ENCODE measurements at regions not wholly inside any gene's neighbourhood (a gene's known extent, or its start where the extent isn't known, plus 50 kb on each side); places are given as distances from the start of the nearest gene placed in this dataset.
"Not testable (repeated sequence)": the region's sequence is repeated elsewhere in the genome, so short reads cannot be mapped to it uniquely, and the experiment has no call there.

DNA sequence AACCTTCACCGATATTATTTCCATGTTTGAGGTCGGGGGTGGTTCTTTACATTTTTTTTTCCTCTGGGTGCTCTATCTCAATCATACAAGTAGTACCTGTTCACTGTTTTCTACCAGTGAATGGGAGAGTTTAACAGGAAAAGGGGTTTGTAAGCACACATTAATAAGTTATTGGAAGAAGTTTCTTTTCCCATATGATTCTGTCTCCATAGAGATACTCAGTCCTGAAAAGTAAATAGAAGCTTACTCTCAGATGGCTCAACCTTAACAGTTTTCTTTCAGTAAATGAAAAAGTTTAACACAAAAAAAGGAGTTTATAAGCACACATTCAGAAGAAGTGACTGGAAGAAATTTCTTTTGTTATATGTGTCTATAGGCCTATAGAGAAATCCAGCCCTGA, 995.6 kb upstream of the SLC39A10 start:
- H3K9me3 ChIP-seq (ENCODE audit: low read length), result peaks cover 17% of the 10 kb centered on the region
- H3K9ac ChIP-seq (ENCODE audit: low read length), result no peak overlapping the region
- no peak overlapping the region for H3K4me3 ChIP-seq (ENCODE audit: low read length)
- H3K36me3 ChIP-seq (ENCODE audit: insufficient read depth, low read length), result no peaks in the 10 kb centered on the region
- no peaks in the 10 kb centered on the region for H3K79me2 ChIP-seq (ENCODE audit: low read length)
- no peak overlapping the region for H2AFZ ChIP-seq (ENCODE audit: low read length)
- H3K4me2 ChIP-seq (ENCODE audit: low read depth, low read length, poor library complexity, severe bottlenecking), result no peak overlapping the region
- no peaks in the 10 kb centered on the region for H3K27me3 ChIP-seq (ENCODE audit: low read length)
- H3K4me1 ChIP-seq (ENCODE audit: low read length), result no peaks in the 10 kb centered on the region
- H4K20me1 ChIP-seq (ENCODE audit: insufficient read depth, low read depth, low read length), result no peaks in the 10 kb centered on the region
- DNase-seq, result no peak
- H3K9me2 ChIP-seq (replicated peaks; ENCODE audit: insufficient read depth, low read length), result no peaks in the 10 kb centered on the region
- H3K27ac ChIP-seq (ENCODE audit: low read length), result no peak overlapping the region

DNA sequence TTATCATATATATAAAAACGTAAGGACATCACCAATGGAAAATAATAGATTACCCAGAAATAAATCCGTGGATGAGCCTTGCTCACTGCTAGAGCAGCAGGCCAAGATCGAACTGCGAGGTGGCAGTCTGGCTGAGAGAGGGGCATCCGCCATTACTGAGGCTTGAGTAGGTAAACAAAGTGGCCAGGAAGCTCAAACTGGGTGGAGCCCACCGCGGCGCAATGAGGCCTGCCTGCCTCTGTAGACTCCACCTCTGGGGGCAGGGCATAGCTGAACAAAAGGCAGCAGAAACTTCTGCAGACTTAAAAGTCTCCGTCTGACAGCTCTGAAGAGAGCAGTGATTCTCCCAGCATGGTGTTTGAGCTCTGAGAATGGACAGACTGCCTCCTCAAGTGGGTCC, 1018.0 kb upstream of the SLC39A10 start:
- H3K27me3 ChIP-seq (ENCODE audit: low read length); H3K9me2 ChIP-seq (replicated peaks; ENCODE audit: insufficient read depth, low read length); H3K9ac ChIP-seq (ENCODE audit: low read length); H3K4me3 ChIP-seq (ENCODE audit: low read length); H3K36me3 ChIP-seq (ENCODE audit: insufficient read depth, low read length); H3K79me2 ChIP-seq (ENCODE audit: low read length); H4K20me1 ChIP-seq (ENCODE audit: insufficient read depth, low read depth, low read length); H2AFZ ChIP-seq (ENCODE audit: low read length); H3K4me1 ChIP-seq (ENCODE audit: low read length); DNase-seq; H3K9me3 ChIP-seq (ENCODE audit: low read length); H3K27ac ChIP-seq (ENCODE audit: low read length); H3K4me2 ChIP-seq (ENCODE audit: low read depth, low read length, poor library complexity, severe bottlenecking): not testable (repeated sequence)

DNA sequence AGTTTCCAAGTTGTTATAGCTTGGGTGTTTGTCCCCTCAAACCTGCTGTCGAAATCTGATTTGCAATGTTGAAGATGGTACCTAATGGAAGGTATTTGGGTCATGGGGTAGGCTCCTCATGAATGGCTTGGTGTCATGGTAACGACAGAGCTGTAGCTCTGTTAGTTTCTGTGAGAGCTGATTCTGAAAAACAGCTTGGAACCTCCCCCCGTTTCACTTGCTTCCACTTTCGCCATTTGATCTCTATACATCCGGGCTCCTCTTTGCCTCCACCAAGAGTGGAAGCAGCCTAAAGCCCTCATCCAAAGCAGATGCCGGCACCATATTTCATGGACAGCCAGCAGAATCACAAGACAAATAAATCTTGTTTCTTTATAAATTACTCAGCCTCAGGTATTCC, 1035.1 kb upstream of the SLC39A10 start:
- no peaks in the 10 kb centered on the region for H3K27me3 ChIP-seq (ENCODE audit: low read length)

DNA sequence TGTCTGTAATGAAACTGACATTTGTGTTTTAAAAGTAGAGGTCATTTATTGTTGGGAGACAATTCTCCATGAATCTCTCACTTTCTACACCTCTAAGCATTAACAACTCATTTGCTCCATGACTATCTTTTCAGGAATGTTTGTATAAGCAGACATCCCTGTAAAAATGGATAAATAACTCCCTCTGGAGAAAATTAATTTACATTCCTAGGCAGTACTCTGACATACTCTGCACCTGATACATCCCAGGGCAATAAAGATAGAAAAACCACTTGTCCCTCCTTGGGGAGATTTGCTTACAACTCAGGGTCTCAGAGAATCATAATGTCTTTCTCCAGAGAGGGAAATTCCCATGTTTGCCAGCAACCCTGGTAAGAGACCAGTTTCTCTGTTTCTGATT, 1037.7 kb upstream of the SLC39A10 start:
- Histone ChIP-seq H3K9me2 (replicated peaks; ENCODE audit: insufficient read depth, low read length) (no peaks in the 10 kb centered on the region), H3K4me1 (ENCODE audit: low read length) (no peaks in the 10 kb centered on the region), H3K27me3 (ENCODE audit: low read length) (no peaks in the 10 kb centered on the region), H3K79me2 (ENCODE audit: low read length) (no peaks in the 10 kb centered on the region), H3K9ac (ENCODE audit: low read length) (no peak overlapping the region), H4K20me1 (ENCODE audit: insufficient read depth, low read depth, low read length) (no peaks in the 10 kb centered on the region), H3K36me3 (ENCODE audit: insufficient read depth, low read length) (no peaks in the 10 kb centered on the region), H3K4me3 (ENCODE audit: low read length) (no peak overlapping the region), H2AFZ (ENCODE audit: low read length) (no peak overlapping the region), H3K27ac (ENCODE audit: low read length) (no peak overlapping the region), H3K9me3 (ENCODE audit: low read length) (peaks cover 8% of the 10 kb centered on the region; the same call in 1 of the 2 replicates), H3K4me2 (ENCODE audit: low read depth, low read length, poor library complexity, severe bottlenecking) (no peak overlapping the region)
- no peak for DNase-seq

More for the DNA sequence above, 1035.1 kb upstream of the SLC39A10 start:
- no peak overlapping the region for H3K27ac ChIP-seq (ENCODE audit: low read length)
- H2AFZ ChIP-seq (ENCODE audit: low read length), result no peak overlapping the region
- no peak overlapping the region for H3K4me2 ChIP-seq (ENCODE audit: low read depth, low read length, poor library complexity, severe bottlenecking)
- H3K4me1 ChIP-seq (ENCODE audit: low read length), result no peaks in the 10 kb centered on the region
- no peaks in the 10 kb centered on the region for H3K9me2 ChIP-seq (replicated peaks; ENCODE audit: insufficient read depth, low read length)
- H3K79me2 ChIP-seq (ENCODE audit: low read length), result no peaks in the 10 kb centered on the region
- no peak overlapping the region for H3K4me3 ChIP-seq (ENCODE audit: low read length)
- no peaks in the 10 kb centered on the region for H4K20me1 ChIP-seq (ENCODE audit: insufficient read depth, low read depth, low read length)
- H3K9me3 ChIP-seq (ENCODE audit: low read length), result peaks cover 9% of the 10 kb centered on the region; the same call in 1 of the 2 replicates
- H3K9ac ChIP-seq (ENCODE audit: low read length), result no peak overlapping the region
- DNase-seq, result no peak
- no peaks in the 10 kb centered on the region for H3K36me3 ChIP-seq (ENCODE audit: insufficient read depth, low read length)

DNA sequence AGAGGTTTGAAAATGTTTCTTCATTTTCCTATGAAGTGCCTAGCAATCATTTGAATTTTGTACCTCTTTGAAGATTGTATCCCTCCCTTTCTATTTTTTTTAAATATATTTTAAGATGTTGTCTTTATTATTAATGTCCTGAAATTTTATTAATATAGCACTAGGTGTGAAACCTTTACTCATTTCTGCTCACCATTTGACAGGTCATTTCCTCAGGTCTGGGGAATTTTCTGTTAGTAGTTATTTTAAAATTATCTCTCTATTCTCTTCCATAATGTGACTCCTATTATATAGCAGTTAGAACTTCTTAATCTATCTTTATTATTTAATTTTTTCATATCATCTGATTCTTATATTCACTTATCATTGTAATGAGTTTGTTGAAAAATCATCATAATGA, 1038.6 kb upstream of the SLC39A10 start:
- no peak for DNase-seq
- H3K36me3 ChIP-seq (ENCODE audit: insufficient read depth, low read length), result no peaks in the 10 kb centered on the region
- H3K4me3 ChIP-seq (ENCODE audit: low read length), result no peak overlapping the region
- no peak overlapping the region for H3K9ac ChIP-seq (ENCODE audit: low read length)
- H3K27me3 ChIP-seq (ENCODE audit: low read length), result no peaks in the 10 kb centered on the region
- no peaks in the 10 kb centered on the region for H3K79me2 ChIP-seq (ENCODE audit: low read length)
- no peaks in the 10 kb centered on the region for H3K9me2 ChIP-seq (replicated peaks; ENCODE audit: insufficient read depth, low read length)
- H3K27ac ChIP-seq (ENCODE audit: low read length), result no peak overlapping the region
- H4K20me1 ChIP-seq (ENCODE audit: insufficient read depth, low read depth, low read length), result no peaks in the 10 kb centered on the region
- H3K9me3 ChIP-seq (ENCODE audit: low read length), result peaks cover 5% of the 10 kb centered on the region; the same call in 1 of the 2 replicates
- no peak overlapping the region for H2AFZ ChIP-seq (ENCODE audit: low read length)
- H3K4me2 ChIP-seq (ENCODE audit: low read depth, low read length, poor library complexity, severe bottlenecking), result no peak overlapping the region
- no peaks in the 10 kb centered on the region for H3K4me1 ChIP-seq (ENCODE audit: low read length)

DNA sequence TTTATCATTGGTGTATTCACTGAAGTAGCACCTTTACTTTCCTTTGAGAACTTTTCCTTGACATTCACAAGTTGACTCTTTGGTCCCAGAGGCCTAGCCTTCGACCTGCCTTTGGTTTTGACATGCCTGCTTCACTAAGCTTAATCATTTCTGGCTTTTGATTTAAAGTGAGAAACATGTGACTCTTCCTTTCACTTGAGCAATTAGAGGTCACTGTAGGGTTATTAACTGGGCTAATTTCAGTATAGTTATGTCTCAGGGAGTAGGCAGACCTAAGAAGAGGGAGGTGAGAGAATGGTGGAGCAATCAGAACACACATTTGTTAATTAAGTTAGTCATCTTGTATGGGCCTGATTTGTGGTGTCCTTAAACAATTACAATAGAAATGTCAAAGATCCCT, 1040.7 kb upstream of the SLC39A10 start:
- H3K27ac ChIP-seq (ENCODE audit: low read length), result no peak overlapping the region
- H3K79me2 ChIP-seq (ENCODE audit: low read length), result no peaks in the 10 kb centered on the region
- no peak overlapping the region for H3K4me2 ChIP-seq (ENCODE audit: low read depth, low read length, poor library complexity, severe bottlenecking)
- no peaks in the 10 kb centered on the region for H3K9me2 ChIP-seq (replicated peaks; ENCODE audit: insufficient read depth, low read length)
- no peaks in the 10 kb centered on the region for H3K4me1 ChIP-seq (ENCODE audit: low read length)
- H3K27me3 ChIP-seq (ENCODE audit: low read length), result no peaks in the 10 kb centered on the region
- DNase-seq, result no peak
- H3K9ac ChIP-seq (ENCODE audit: low read length), result no peak overlapping the region
- H3K36me3 ChIP-seq (ENCODE audit: insufficient read depth, low read length), result no peaks in the 10 kb centered on the region
- H3K4me3 ChIP-seq (ENCODE audit: low read length), result no peak overlapping the region
- no peak overlapping the region for H2AFZ ChIP-seq (ENCODE audit: low read length)
- H4K20me1 ChIP-seq (ENCODE audit: insufficient read depth, low read depth, low read length), result no peaks in the 10 kb centered on the region
- peaks cover 10% of the 10 kb centered on the region for H3K9me3 ChIP-seq (ENCODE audit: low read length)

DNA sequence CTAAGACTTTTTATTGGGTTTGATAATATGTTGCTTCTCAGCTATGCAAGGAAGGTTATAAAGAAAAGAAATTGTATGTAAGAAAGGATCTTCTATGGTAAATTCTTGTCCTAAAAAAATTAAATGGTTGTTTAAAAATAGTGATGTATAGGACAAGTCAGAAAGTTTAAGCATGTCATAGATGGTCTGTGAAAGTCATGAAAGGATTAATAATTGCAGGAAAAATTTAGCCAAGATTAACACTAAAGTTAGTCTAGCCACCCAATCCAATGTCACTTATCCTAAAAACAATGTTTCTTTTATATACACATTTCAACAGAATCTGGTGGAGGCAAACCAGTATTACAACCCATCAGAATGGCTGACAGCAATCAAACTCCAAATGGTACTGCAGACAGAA, 1046.7 kb upstream of the SLC39A10 start:
- Histone ChIP-seq H3K27me3 (ENCODE audit: low read length) (no peaks in the 10 kb centered on the region), H3K4me2 (ENCODE audit: low read depth, low read length, poor library complexity, severe bottlenecking) (no peak overlapping the region), H3K4me3 (ENCODE audit: low read length) (no peak overlapping the region), H4K20me1 (ENCODE audit: insufficient read depth, low read depth, low read length) (no peaks in the 10 kb centered on the region), H3K4me1 (ENCODE audit: low read length) (no peaks in the 10 kb centered on the region), H3K9me2 (replicated peaks; ENCODE audit: insufficient read depth, low read length) (no peaks in the 10 kb centered on the region), H3K9ac (ENCODE audit: low read length) (no peak overlapping the region), H3K9me3 (ENCODE audit: low read length) (peaks cover 14% of the 10 kb centered on the region), H3K27ac (ENCODE audit: low read length) (no peak overlapping the region), H3K79me2 (ENCODE audit: low read length) (no peaks in the 10 kb centered on the region), H2AFZ (ENCODE audit: low read length) (no peak overlapping the region), H3K36me3 (ENCODE audit: insufficient read depth, low read length) (no peaks in the 10 kb centered on the region)
- DNase-seq, result no peak

DNA sequence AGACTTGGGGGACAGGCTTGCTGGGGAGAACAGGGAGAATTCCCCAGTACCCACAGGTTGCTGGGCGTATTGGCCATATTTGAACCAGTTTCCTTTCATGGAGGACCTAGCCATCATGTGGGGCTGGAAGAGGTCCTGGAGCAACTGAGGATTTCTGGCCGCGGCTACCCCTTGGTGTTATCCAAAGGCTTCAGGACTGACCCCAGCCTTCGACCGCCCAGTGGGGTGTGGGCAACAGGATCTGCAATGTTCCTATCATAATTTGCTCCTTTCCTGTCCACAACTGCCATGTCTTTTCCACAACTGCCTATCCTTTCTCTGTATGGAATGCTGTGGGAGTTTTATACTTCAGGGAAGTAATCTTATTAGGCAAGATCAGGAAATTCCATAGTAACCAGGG, 1053.6 kb upstream of the SLC39A10 start:
- Histone ChIP-seq H3K27ac (ENCODE audit: low read length) (no peak overlapping the region), H3K9me3 (ENCODE audit: low read length) (peaks cover 10% of the 10 kb centered on the region), H2AFZ (ENCODE audit: low read length) (no peak overlapping the region), H3K36me3 (ENCODE audit: insufficient read depth, low read length) (no peaks in the 10 kb centered on the region), H3K27me3 (ENCODE audit: low read length) (no peaks in the 10 kb centered on the region), H3K4me2 (ENCODE audit: low read depth, low read length, poor library complexity, severe bottlenecking) (no peak overlapping the region), H4K20me1 (ENCODE audit: insufficient read depth, low read depth, low read length) (no peaks in the 10 kb centered on the region), H3K4me1 (ENCODE audit: low read length) (no peaks in the 10 kb centered on the region; the same call in 1 of the 2 replicates), H3K9ac (ENCODE audit: low read length) (no peak overlapping the region), H3K4me3 (ENCODE audit: low read length) (no peak overlapping the region; the same call in 1 of the 2 replicates), H3K9me2 (replicated peaks; ENCODE audit: insufficient read depth, low read length) (no peaks in the 10 kb centered on the region), H3K79me2 (ENCODE audit: low read length) (no peaks in the 10 kb centered on the region)
- DNase-seq, result no peak

DNA sequence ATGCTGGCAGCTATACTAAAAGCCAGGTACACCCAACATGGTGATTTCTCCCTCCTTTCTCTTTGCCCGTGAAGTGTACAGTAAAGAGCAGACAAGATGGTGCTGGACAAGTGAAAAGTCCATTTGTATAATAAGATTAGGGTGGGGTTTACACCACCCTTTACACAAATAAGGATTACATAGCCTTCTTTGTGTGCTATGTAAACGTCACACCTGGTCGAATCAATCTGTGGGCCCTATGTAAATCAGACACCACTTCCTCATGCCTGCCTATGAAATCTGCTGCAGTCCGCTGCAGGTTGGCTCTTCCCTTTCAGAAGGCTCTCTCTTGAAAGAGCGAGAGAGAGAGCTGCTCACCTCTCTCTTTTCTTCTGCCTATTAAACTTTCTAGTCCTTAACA, 1054.3 kb upstream of the SLC39A10 start:
- no peak for DNase-seq
- Histone ChIP-seq H3K4me1 (ENCODE audit: low read length) (no peaks in the 10 kb centered on the region; the same call in 1 of the 2 replicates), H2AFZ (ENCODE audit: low read length) (peak overlapping the region; percentile 30; the same call in 1 of the 2 replicates), H3K27me3 (ENCODE audit: low read length) (no peaks in the 10 kb centered on the region), H3K4me3 (ENCODE audit: low read length) (peak overlapping the region; percentile 11; the same call in 1 of the 2 replicates), H3K36me3 (ENCODE audit: insufficient read depth, low read length) (no peaks in the 10 kb centered on the region), H3K9me2 (replicated peaks; ENCODE audit: insufficient read depth, low read length) (no peaks in the 10 kb centered on the region), H3K9ac (ENCODE audit: low read length) (no peak overlapping the region), H3K4me2 (ENCODE audit: low read depth, low read length, poor library complexity, severe bottlenecking) (peak overlapping the region; percentile 33), H3K79me2 (ENCODE audit: low read length) (no peaks in the 10 kb centered on the region), H4K20me1 (ENCODE audit: insufficient read depth, low read depth, low read length) (no peaks in the 10 kb centered on the region), H3K9me3 (ENCODE audit: low read length) (peaks cover 10% of the 10 kb centered on the region), H3K27ac (ENCODE audit: low read length) (no peak overlapping the region)

Data from Karpas-422 (cell line).